ENCODE measurements at regions not wholly inside any gene's neighbourhood (a gene's known extent, or its start where the extent isn't known, plus 50 kb on each side); places are given as distances from the start of the nearest gene placed in this dataset.
A peak's percentile ranks its signal among the peaks of the same experiment; 100 is the strongest.
"Not testable (repeated sequence)": the region's sequence is repeated elsewhere in the genome, so short reads cannot be mapped to it uniquely, and the experiment has no call there.

DNA sequence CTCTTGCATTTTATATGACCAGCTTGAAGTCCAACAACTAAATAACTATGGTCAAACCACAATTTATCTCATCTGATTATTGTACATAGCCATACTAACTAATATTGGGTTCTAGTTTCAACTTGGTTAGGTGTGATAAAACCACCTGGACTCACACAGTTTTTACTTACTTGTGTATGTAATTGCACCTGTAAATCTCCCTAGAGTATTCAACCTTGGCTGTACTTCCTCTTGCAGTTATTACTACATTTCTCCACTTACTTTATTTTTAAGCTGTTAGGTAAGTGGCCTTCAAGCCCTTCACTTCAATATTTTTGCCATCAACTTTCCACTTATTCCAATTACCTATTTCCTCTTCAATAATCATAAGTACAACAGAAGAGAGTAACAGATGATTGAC is 115.8 kb upstream of the ANKRD50 start:
- H4K20me1 ChIP-seq (ENCODE audit: control insufficient read depth, extremely low read depth, insufficient read depth, low read length), result no peaks in the 10 kb centered on the region
- no peak overlapping the region for H3K27ac ChIP-seq (ENCODE audit: insufficient read depth, low read length)
- no peak overlapping the region for H2AFZ ChIP-seq (ENCODE audit: low read length)
- no peak overlapping the region for H3K9ac ChIP-seq (ENCODE audit: insufficient read depth, low read length)
- H3K9me3 ChIP-seq (ENCODE audit: control insufficient read depth, insufficient read depth, low read depth, low read length), result no peaks in the 10 kb centered on the region
- no peak overlapping the region for H3K4me3 ChIP-seq (replicated peaks in 1 of 4; ENCODE audit: control extremely low read depth in 1 of 4, insufficient read depth in 1 of 4, low read depth in 3 of 4, low read length in 4 of 4)
- no peaks in the 10 kb centered on the region for H3K27me3 ChIP-seq (ENCODE audit: control insufficient read depth, insufficient read depth, low read length)
- TF ChIP-seq, protein P1, sequence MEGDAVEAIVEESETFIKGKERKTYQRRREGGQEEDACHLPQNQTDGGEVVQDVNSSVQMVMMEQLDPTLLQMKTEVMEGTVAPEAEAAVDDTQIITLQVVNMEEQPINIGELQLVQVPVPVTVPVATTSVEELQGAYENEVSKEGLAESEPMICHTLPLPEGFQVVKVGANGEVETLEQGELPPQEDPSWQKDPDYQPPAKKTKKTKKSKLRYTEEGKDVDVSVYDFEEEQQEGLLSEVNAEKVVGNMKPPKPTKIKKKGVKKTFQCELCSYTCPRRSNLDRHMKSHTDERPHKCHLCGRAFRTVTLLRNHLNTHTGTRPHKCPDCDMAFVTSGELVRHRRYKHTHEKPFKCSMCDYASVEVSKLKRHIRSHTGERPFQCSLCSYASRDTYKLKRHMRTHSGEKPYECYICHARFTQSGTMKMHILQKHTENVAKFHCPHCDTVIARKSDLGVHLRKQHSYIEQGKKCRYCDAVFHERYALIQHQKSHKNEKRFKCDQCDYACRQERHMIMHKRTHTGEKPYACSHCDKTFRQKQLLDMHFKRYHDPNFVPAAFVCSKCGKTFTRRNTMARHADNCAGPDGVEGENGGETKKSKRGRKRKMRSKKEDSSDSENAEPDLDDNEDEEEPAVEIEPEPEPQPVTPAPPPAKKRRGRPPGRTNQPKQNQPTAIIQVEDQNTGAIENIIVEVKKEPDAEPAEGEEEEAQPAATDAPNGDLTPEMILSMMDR (conservative IDR thresholded peaks at IDR 0.05 in 1 of 2, IDR thresholded peaks at IDR 0.05 in 1 of 2; ENCODE audit: low read depth in 1 of 2, low read length in 2 of 2), result no peak
- no peak for TF ChIP-seq EZH2 (IDR thresholded peaks at IDR 0.05; ENCODE audit: low read length, missing control alignments)
- no peak for DNase-seq (ENCODE audit: low read depth in 2 of 2)
- no peaks in the 10 kb centered on the region for H3K79me2 ChIP-seq (ENCODE audit: control insufficient read depth, insufficient read depth, low read length)
- H3K4me1 ChIP-seq (ENCODE audit: control insufficient read depth, extremely low read depth, insufficient read depth, low read length), result no peaks in the 10 kb centered on the region
- H3K4me2 ChIP-seq (ENCODE audit: extremely low read depth, insufficient read depth, low read length), result no peak overlapping the region
- H3K36me3 ChIP-seq (ENCODE audit: control insufficient read depth, insufficient read depth, low read length), result no peaks in the 10 kb centered on the region

DNA sequence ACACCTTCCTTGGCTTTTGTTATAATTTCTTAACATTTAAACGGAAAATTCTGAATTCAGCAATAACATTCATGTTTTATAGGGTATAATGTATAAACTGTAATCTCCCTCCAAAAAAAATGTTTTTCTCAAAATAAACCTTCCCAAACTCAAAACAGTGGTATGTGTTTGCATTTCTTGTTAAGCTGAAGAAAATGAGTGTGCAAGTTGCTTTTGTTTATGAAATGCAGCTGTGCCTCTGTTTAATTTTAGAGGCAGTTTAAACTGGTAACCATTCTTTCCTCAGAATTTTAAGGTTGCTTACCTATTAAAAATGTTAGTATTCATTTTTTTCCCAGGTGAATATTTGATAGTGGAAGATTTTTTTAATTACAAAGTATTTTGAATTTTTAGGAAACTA is 105.0 kb upstream of the ANKRD50 start:
- Histone ChIP-seq H3K27me3 (ENCODE audit: control insufficient read depth, insufficient read depth, low read length) (no peaks in the 10 kb centered on the region), H4K20me1 (ENCODE audit: control insufficient read depth, extremely low read depth, insufficient read depth, low read length) (no peaks in the 10 kb centered on the region), H3K9me3 (ENCODE audit: control insufficient read depth, insufficient read depth, low read depth, low read length) (no peaks in the 10 kb centered on the region), H3K4me2 (ENCODE audit: extremely low read depth, insufficient read depth, low read length) (no peak overlapping the region), H2AFZ (ENCODE audit: low read length) (no peak overlapping the region), H3K4me3 (replicated peaks in 1 of 4; ENCODE audit: control extremely low read depth in 1 of 4, insufficient read depth in 1 of 4, low read depth in 3 of 4, low read length in 4 of 4) (no peak overlapping the region), H3K4me1 (ENCODE audit: control insufficient read depth, extremely low read depth, insufficient read depth, low read length) (no peaks in the 10 kb centered on the region), H3K27ac (ENCODE audit: insufficient read depth, low read length) (no peak overlapping the region), H3K79me2 (ENCODE audit: control insufficient read depth, insufficient read depth, low read length) (no peaks in the 10 kb centered on the region), H3K36me3 (ENCODE audit: control insufficient read depth, insufficient read depth, low read length) (no peaks in the 10 kb centered on the region), H3K9ac (ENCODE audit: insufficient read depth, low read length) (no peak overlapping the region)
- TF ChIP-seq, protein P1 (conservative IDR thresholded peaks at IDR 0.05 in 1 of 2, IDR thresholded peaks at IDR 0.05 in 1 of 2; ENCODE audit: low read depth in 1 of 2, low read length in 2 of 2), result no peak
- TF ChIP-seq EZH2 (IDR thresholded peaks at IDR 0.05; ENCODE audit: low read length, missing control alignments), result no peak
- peak in 1 of 2 donors; percentile 15 for DNase-seq (ENCODE audit: low read depth in 2 of 2)

DNA sequence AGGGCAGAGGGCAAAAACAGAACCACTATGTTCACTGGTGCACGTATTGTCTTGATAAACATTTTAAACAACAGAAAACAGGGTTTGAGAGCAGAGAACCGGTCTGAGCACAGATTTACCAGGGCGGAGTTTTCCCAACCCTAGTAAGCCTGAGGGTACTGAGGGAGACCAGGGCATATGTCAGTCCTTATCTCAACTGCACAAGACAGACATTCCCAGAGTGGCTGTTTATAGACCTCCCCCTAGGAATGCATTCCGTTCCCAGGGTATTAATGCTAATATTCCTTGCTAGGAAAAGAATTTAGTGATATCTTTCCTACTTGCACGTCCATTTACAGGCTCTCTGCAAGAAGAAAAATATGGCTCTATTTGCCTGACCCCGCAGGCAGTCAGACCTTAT is 99.7 kb upstream of the ANKRD50 start:
- not testable (repeated sequence) for H3K36me3 ChIP-seq (ENCODE audit: control insufficient read depth, insufficient read depth, low read length); H3K4me3 ChIP-seq (replicated peaks in 1 of 4; ENCODE audit: control extremely low read depth in 1 of 4, insufficient read depth in 1 of 4, low read depth in 3 of 4, low read length in 4 of 4); H3K27me3 ChIP-seq (ENCODE audit: control insufficient read depth, insufficient read depth, low read length); H3K4me1 ChIP-seq (ENCODE audit: control insufficient read depth, extremely low read depth, insufficient read depth, low read length); H3K9me3 ChIP-seq (ENCODE audit: control insufficient read depth, insufficient read depth, low read depth, low read length); H3K9ac ChIP-seq (ENCODE audit: insufficient read depth, low read length); DNase-seq (ENCODE audit: low read depth in 2 of 2); H2AFZ ChIP-seq (ENCODE audit: low read length); H3K27ac ChIP-seq (ENCODE audit: insufficient read depth, low read length); H3K79me2 ChIP-seq (ENCODE audit: control insufficient read depth, insufficient read depth, low read length); H4K20me1 ChIP-seq (ENCODE audit: control insufficient read depth, extremely low read depth, insufficient read depth, low read length); H3K4me2 ChIP-seq (ENCODE audit: extremely low read depth, insufficient read depth, low read length)

DNA sequence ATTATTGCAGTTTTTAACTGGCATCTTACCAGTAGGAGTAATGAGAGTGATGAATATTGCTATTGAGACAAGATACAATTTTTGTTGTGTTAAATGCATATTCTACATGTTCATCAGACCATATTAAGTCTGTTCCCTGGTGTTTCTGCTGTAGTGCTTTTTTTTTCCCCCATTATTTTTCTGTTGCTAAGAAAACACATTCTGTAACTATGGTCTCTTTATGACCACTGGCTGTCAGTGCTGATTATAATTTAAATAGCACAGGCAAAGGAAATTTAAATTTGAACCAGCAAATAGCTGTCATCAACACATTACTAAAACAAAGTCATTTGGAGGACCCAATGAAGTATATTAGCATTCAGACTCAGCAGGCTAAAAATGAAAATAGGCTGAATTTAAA is 98.3 kb upstream of the ANKRD50 start:
- Histone ChIP-seq H3K27ac (ENCODE audit: insufficient read depth, low read length) (no peak overlapping the region), H2AFZ (ENCODE audit: low read length) (no peak overlapping the region), H3K79me2 (ENCODE audit: control insufficient read depth, insufficient read depth, low read length) (no peaks in the 10 kb centered on the region), H3K4me2 (ENCODE audit: extremely low read depth, insufficient read depth, low read length) (no peak overlapping the region), H3K27me3 (ENCODE audit: control insufficient read depth, insufficient read depth, low read length) (no peaks in the 10 kb centered on the region), H4K20me1 (ENCODE audit: control insufficient read depth, extremely low read depth, insufficient read depth, low read length) (no peaks in the 10 kb centered on the region), H3K4me1 (ENCODE audit: control insufficient read depth, extremely low read depth, insufficient read depth, low read length) (no peaks in the 10 kb centered on the region), H3K4me3 (replicated peaks in 1 of 4; ENCODE audit: control extremely low read depth in 1 of 4, insufficient read depth in 1 of 4, low read depth in 3 of 4, low read length in 4 of 4) (no peak overlapping the region), H3K9me3 (ENCODE audit: control insufficient read depth, insufficient read depth, low read depth, low read length) (no peaks in the 10 kb centered on the region), H3K36me3 (ENCODE audit: control insufficient read depth, insufficient read depth, low read length) (no peaks in the 10 kb centered on the region), H3K9ac (ENCODE audit: insufficient read depth, low read length) (no peak overlapping the region)
- DNase-seq (ENCODE audit: low read depth in 2 of 2), result no peak
- no peak for TF ChIP-seq EZH2 (IDR thresholded peaks at IDR 0.05; ENCODE audit: low read length, missing control alignments)
- TF ChIP-seq, protein P1 (conservative IDR thresholded peaks at IDR 0.05 in 1 of 2, IDR thresholded peaks at IDR 0.05 in 1 of 2; ENCODE audit: low read depth in 1 of 2, low read length in 2 of 2), result no peak

All from fibroblast of lung (primary cell).